DOHH2 (cell line): ENCODE measurements at regions not wholly inside any gene's neighbourhood (a gene's known extent, or its start where the extent isn't known, plus 50 kb on each side); places are given as distances from the start of the nearest gene placed in this dataset.

Source experiments
- CTCF ChIP-seq: fragments of 200-600 bp; sonication (generic); IDR thresholded peaks from one replicate; pipeline ENCODE4 v1.5.1; 2014; ENCODE audit warnings: antibody characterized with exemption, mild to moderate bottlenecking, low read depth, low read length; ENCODE audit not compliant: poor library complexity, severe bottlenecking
- EZH2phosphoT487 ChIP-seq: fragments of 200-600 bp; sonication (generic); IDR thresholded peaks from 2 replicates; pipeline ENCODE4 v1.6.1; 2017; ENCODE audit warnings: borderline replicate concordance, mild to moderate bottlenecking, antibody characterized with exemption, low read length, moderate library complexity, mixed read lengths

GRCh38 chr12:75836533-75836932 lies 195.0 kb downstream of the PHLDA1 start:
- TF ChIP-seq CTCF (no peak), EZH2phosphoT487 (no peak)
